Transverse colon (tissue), 4 donors: ENCODE measurements at regions not wholly inside any gene's neighbourhood (a gene's known extent, or its start where the extent isn't known, plus 50 kb on each side); places are given as distances from the start of the nearest gene placed in this dataset.

Experiments used
- DNase-seq: peaks from one replicate; pipeline ENCODE4 v3.0.0-alpha.2; 2019
- H3K27ac ChIP-seq, 4 donors: fragments of 200-600 bp; sonication (generic); 2 replicates each; pipeline ENCODE4 v1.5.1; 2016 to 2018; ENCODE audit warnings: inconsistent platforms in 4 of 4
- H3K27me3 ChIP-seq: fragments of 200-600 bp; sonication (generic); 2 replicates; pipeline ENCODE4 v1.5.1; 2017; ENCODE audit warnings: inconsistent platforms
- H3K36me3 ChIP-seq, 4 donors: fragments of 200-600 bp; sonication (generic); 2 replicates each; pipeline ENCODE4 v1.5.1; 2017 to 2019; ENCODE audit warnings: inconsistent platforms in 4 of 4
- H3K4me1 ChIP-seq, 4 donors: fragments of 200-600 bp; sonication (generic); 2 replicates each; pipeline ENCODE4 v1.5.1; 2017 to 2020; ENCODE audit warnings: inconsistent platforms in 4 of 4
- H3K4me3 ChIP-seq, 4 donors: fragments of 200-600 bp; sonication (generic); 1 replicate in 1 of 4; 2 replicates in 3 of 4; pipeline versions ENCODE4 v1.5.1 to v1.6.1; 2017 to 2019; ENCODE audit warnings: inconsistent platforms in 4 of 4
- H3K9me3 ChIP-seq, 2 donors: fragments of 200-600 bp; sonication (generic); 2 replicates each; pipeline ENCODE4 v1.5.1; 2017 to 2019; ENCODE audit warnings: inconsistent platforms in 2 of 2
- CTCF ChIP-seq, 5 experiments: fragments of 200-600 bp in 3 of 5; fragments of 450-650 bp in 2 of 5; sonication (generic) in 3 of 5; IDR thresholded peaks; 1 replicate in 2 of 5; 2 replicates in 3 of 5; pipeline ENCODE4 v1.5.1; 2016 to 2017; ENCODE audit warnings: antibody characterized with exemption in 5 of 5, inconsistent platforms in 3 of 5, mild to moderate bottlenecking in 2 of 5, moderate library complexity in 1 of 5
- EP300 ChIP-seq: sonication (generic); formaldehyde crosslinking; IDR thresholded peaks from one replicate; pipeline ENCODE4 v1.6.1; 2017; ENCODE audit warnings: antibody characterized with exemption, low read depth
- POLR2A ChIP-seq: fragments of 450-650 bp; IDR thresholded peaks from one replicate; pipeline ENCODE4 v1.6.1; 2016; ENCODE audit warnings: antibody characterized with exemption, mild to moderate bottlenecking, moderate library complexity
- POLR2AphosphoS5 ChIP-seq, 3 donors: sonication (generic); formaldehyde crosslinking; IDR thresholded peaks; one replicate each; pipeline ENCODE4 v1.6.1; 2016; ENCODE audit warnings: antibody characterized with exemption in 3 of 3
- WGBS, 2 donors: methylation state at CpG; one replicate each; pipeline ENCODE4 v1.1.5; 2018; ENCODE audit warnings: low coverage in 1 of 2; 5-methylcytosine and 5-hydroxymethylcytosine counted together
- in situ Hi-C, 4 donors: fragments of 200-750 bp; cut with MboI; loops; one replicate each; pipeline versions ENCODE4 v1.15.0 to v1.15.1; 2017; ENCODE audit warnings: low sequenced_read_pairs in 3 of 4, low pct_ligation_motif_present in 1 of 4, low pct_unique_long_range_greater_than_20kb in 1 of 4
- intact Hi-C: fragments of 100-400 bp; cut with DNase I; formaldehyde crosslinking; loops from one replicate; pipeline ENCODE4 v1.15.1; 2023; ENCODE audit warnings: low total_unique reads

GRCh38 chrX:74018253-74018652, 165.7 kb upstream of the XIST start:
- TF ChIP-seq EP300: no peak
- TF ChIP-seq POLR2AphosphoS5 (IDR thresholded peaks at IDR 0.05): no peak
- no peak for TF ChIP-seq CTCF (IDR thresholded peaks at IDR 0.05)
- no peak for TF ChIP-seq POLR2A
- WGBS, 2 donors: 95% methylated on average over 8 of the region's 8 CpGs; no CpG with 5 or more reads in 1 of the 2 donors
- no peaks in the 10 kb centered on the region for H3K4me1 ChIP-seq
- H3K27ac ChIP-seq: no peak overlapping the region
- in situ Hi-C loops (loop anchor here (5.0 to 10.0 kb wide), 3 partner anchors 153 to 163 kb away; partner anchors contain the start of gene XIST (in 2 of the 4)), intact Hi-C loops (no loop called here)
- H3K27me3 ChIP-seq: no peaks in the 10 kb centered on the region
- no peaks in the 10 kb centered on the region for H3K9me3 ChIP-seq
- no peak overlapping the region for H3K4me3 ChIP-seq
- DNase-seq: no peak
- H3K36me3 ChIP-seq: no peaks in the 10 kb centered on the region

GRCh38 chrX:74015379-74016019, 163.0 kb upstream of the XIST start:
- Histone ChIP-seq H3K27me3 (no peaks in the 10 kb centered on the region), H3K36me3 (no peaks in the 10 kb centered on the region), H3K9me3 (no peaks in the 10 kb centered on the region), H3K27ac (no peak overlapping the region), H3K4me3 (no peak overlapping the region), H3K4me1 (no peaks in the 10 kb centered on the region)
- in situ Hi-C loops (loop anchor here (5.0 to 10.0 kb wide), 3 partner anchors 151 to 161 kb away; partner anchors contain the start of gene XIST (in 2 of the 4)), intact Hi-C loops (loop anchor here (2.0 kb wide), 1 partner anchor 161 kb away; no protein-coding TSS in a partner anchor)
- no peak for TF ChIP-seq EP300
- no peak for TF ChIP-seq POLR2AphosphoS5 (IDR thresholded peaks at IDR 0.05)
- TF ChIP-seq CTCF (IDR thresholded peaks at IDR 0.05): peak; percentile 48 to 86 (median 61)
- DNase-seq: peak; percentile 63
- WGBS, 2 donors: 0 to 18% methylated on average over 1 to 7 of the region's 7 CpGs

DNA sequence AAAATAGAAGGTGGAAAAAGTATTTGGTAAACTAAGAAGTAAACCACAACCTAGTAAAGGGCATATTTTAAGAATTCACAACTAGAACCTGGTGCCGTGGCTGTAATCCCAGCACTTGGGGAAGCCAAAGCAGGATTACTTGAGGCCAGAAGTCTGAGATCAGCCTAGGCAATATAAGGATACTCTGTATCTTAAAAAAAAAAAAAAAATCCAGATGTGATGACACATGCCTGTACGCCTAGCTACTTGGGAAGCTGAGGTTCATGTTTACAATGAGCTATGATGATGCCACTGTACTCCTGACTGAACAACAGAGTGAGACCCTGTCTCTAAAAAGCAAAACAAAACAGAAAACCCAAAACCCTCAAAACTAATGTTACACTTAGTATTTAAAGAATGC, 156.5 kb upstream of the XIST start:
- in situ Hi-C loops: no loop called here
- no peak for DNase-seq
- Histone ChIP-seq H3K4me1 (no peaks in the 10 kb centered on the region), H3K36me3 (no peaks in the 10 kb centered on the region), H3K27me3 (no peaks in the 10 kb centered on the region), H3K27ac (no peak overlapping the region), H3K9me3 (no peaks in the 10 kb centered on the region), H3K4me3 (no peak overlapping the region)
- no peak for TF ChIP-seq POLR2A
- TF ChIP-seq EP300: no peak
- TF ChIP-seq POLR2AphosphoS5 (IDR thresholded peaks at IDR 0.05): no peak
- TF ChIP-seq CTCF (IDR thresholded peaks at IDR 0.05): no peak
- intact Hi-C loops: no loop called here
- WGBS, 2 donors: 57 to 83% methylated on average over 1 to 2 of the region's 2 CpGs

- intact Hi-C loops: no loop called here
- Histone ChIP-seq H3K27ac (no peak overlapping the region), H3K27me3 (no peaks in the 10 kb centered on the region), H3K4me1 (no peaks in the 10 kb centered on the region), H3K9me3 (no peaks in the 10 kb centered on the region), H3K4me3 (no peak overlapping the region), H3K36me3 (no peaks in the 10 kb centered on the region)
- WGBS, 2 donors: 97 to 100% methylated on average over 2 to 6 of the region's 6 CpGs
- in situ Hi-C loops: no loop called here
- TF ChIP-seq POLR2A: no peak
- DNase-seq: no peak
Observed at GRCh38 chrX:73992019-73992418, 139.5 kb upstream of the XIST start.

- Histone ChIP-seq H3K4me1 (no peaks in the 10 kb centered on the region), H3K4me3 (no peak overlapping the region), H3K36me3 (no peaks in the 10 kb centered on the region), H3K9me3 (no peaks in the 10 kb centered on the region), H3K27me3 (no peaks in the 10 kb centered on the region), H3K27ac (no peak overlapping the region)
- DNase-seq: no peak
- in situ Hi-C loops: no loop called here
- intact Hi-C loops: no loop called here
- no peak for TF ChIP-seq CTCF (IDR thresholded peaks at IDR 0.05)
- no peak for TF ChIP-seq EP300
- TF ChIP-seq POLR2A: no peak
- no peak for TF ChIP-seq POLR2AphosphoS5 (IDR thresholded peaks at IDR 0.05)
Observed at GRCh38 chrX:73987166-73987565, 134.7 kb upstream of the XIST start.
